GM12878 (cell line): ENCODE measurements at regions not wholly inside any gene's neighbourhood (a gene's known extent, or its start where the extent isn't known, plus 50 kb on each side); places are given as distances from the start of the nearest gene placed in this dataset.

ENCODE experiments used
- ATAC-seq: fragments of 200-7000 bp; cut with Tn5 transposase; 3 replicates; pipeline ENCODE4 v1.9.1; 2020; ENCODE audit warnings: mild to moderate bottlenecking, moderate library complexity
- BruUV-seq: library from RNA; stranded (reverse); fragments of 400-500 nt; replicated peaks from 2 replicates; lab custom pipeline; 2021; lab: Mats Ljungman, UMichigan
- CTCF ChIA-PET: fragments of 300-600 bp; sonication (Branson Sonifier 250); formaldehyde crosslinking; extraction: SDS; loops from one replicate; lab custom pipeline; 2021; ENCODE audit warnings: inconsistent platforms; lab: Yijun Ruan, JAX
- POLR2A ChIA-PET: fragments of 350-600 bp; formaldehyde crosslinking; extraction: SDS; loops from one replicate; lab custom pipeline; 2021; ENCODE audit warnings: inconsistent platforms; lab: Charles Lee
- RAD21 ChIA-PET: fragments of 300-600 bp; sonication (Branson Sonifier 250); formaldehyde crosslinking; loops from one replicate; lab custom pipeline; 2023; ENCODE audit warnings: antibody characterized with exemption; ENCODE audit not compliant: unreplicated experiment; lab: Charles Lee
- SMC1A ChIA-PET: fragments of 300-600 bp; sonication (Branson Sonifier 250); formaldehyde crosslinking; loops from one replicate; lab custom pipeline; 2023; ENCODE audit not compliant: unreplicated experiment, uncharacterized antibody; lab: Charles Lee
- DNase-seq: peaks from one replicate; pipeline ENCODE4 v3.0.0-alpha.2; 2011; ENCODE audit warnings: low read depth, low spot score
- FAIRE-seq: peaks from 3 replicates; lab custom pipeline; 2011; peaks lifted over from hg19 to GRCh38; lab: Jason Lieb, UNC
- H2AFZ ChIP-seq: 2 replicates; pipeline ENCODE4 v1.6.0; 2011; ENCODE audit warnings: low read depth, low read length, control low read depth; ENCODE audit not compliant: control insufficient read depth
- H3K27ac ChIP-seq: 2 replicates; pipeline ENCODE4 v1.5.1; 2011; ENCODE audit warnings: control low read depth; ENCODE audit not compliant: control insufficient read depth, insufficient read depth
- H3K27me3 ChIP-seq, 2 experiments: replicated peaks in 1 of 2; 2 replicates each; pipeline versions ENCODE4 v1.6.0 to v1.6.1; 2011; ENCODE audit warnings: low read length in 1 of 2; ENCODE audit not compliant: control insufficient read depth in 2 of 2, insufficient read depth in 2 of 2
- H3K36me3 ChIP-seq, 2 experiments: 2 replicates each; pipeline ENCODE4 v1.5.1; 2011; ENCODE audit warnings: low read length in 1 of 2; ENCODE audit not compliant: control insufficient read depth in 2 of 2, insufficient read depth in 2 of 2
- H3K4me1 ChIP-seq: 2 replicates; pipeline ENCODE4 v1.6.1; 2011; ENCODE audit warnings: mild to moderate bottlenecking, low read length, moderate library complexity, mixed read lengths; ENCODE audit not compliant: control insufficient read depth, insufficient read depth
- H3K4me2 ChIP-seq: 2 replicates; pipeline ENCODE4 v1.6.0; 2011; ENCODE audit warnings: control low read depth; ENCODE audit not compliant: control insufficient read depth, insufficient read depth
- H3K4me3 ChIP-seq: fragments of 200-600 bp; sonication (generic); 2 replicates; pipeline ENCODE4 v1.5.1; 2016
- H3K79me2 ChIP-seq: 2 replicates; pipeline ENCODE4 v1.6.0; 2011; ENCODE audit warnings: low read length; ENCODE audit not compliant: control insufficient read depth, insufficient read depth
- H3K9ac ChIP-seq: 2 replicates; pipeline ENCODE4 v1.8.0; 2011; ENCODE audit warnings: low read length, control low read depth, mixed read lengths; ENCODE audit not compliant: control insufficient read depth, insufficient read depth
- H3K9me3 ChIP-seq: replicated peaks from 3 replicates; pipeline ENCODE4 v1.5.1; 2011; ENCODE audit warnings: mild to moderate bottlenecking, low read length; ENCODE audit not compliant: control insufficient read depth, insufficient read depth
- H4K20me1 ChIP-seq: 2 replicates; pipeline ENCODE4 v1.6.0; 2011; ENCODE audit not compliant: control insufficient read depth, insufficient read depth
- BHLHE40 ChIP-seq, 2 experiments: fragments of 450-650 bp in 1 of 2; IDR thresholded peaks; 2 replicates each; pipeline ENCODE4 v1.6.1; 2011 to 2017; ENCODE audit warnings: low read depth in 2 of 2, borderline replicate concordance in 1 of 2, improper control_type of control experiment in 1 of 2, low read length in 1 of 2, mild to moderate bottlenecking in 1 of 2
- EED ChIP-seq: sonication (generic); IDR thresholded peaks from 2 replicates; pipeline ENCODE4 v1.6.1; 2016; ENCODE audit warnings: antibody characterized with exemption, low read depth
- FOXK2 ChIP-seq: fragments of 450-650 bp; IDR thresholded peaks from 2 replicates; pipeline ENCODE4 v1.6.1; 2017; ENCODE audit warnings: mild to moderate bottlenecking, moderate library complexity
- HDAC2 ChIP-seq: fragments of 200-600 bp; sonication (generic); IDR thresholded peaks from 2 replicates; pipeline ENCODE4 v1.6.1; 2017
- NFXL1 ChIP-seq: fragments of 450-650 bp; IDR thresholded peaks from 2 replicates; pipeline ENCODE4 v1.6.1; 2017; ENCODE audit warnings: antibody characterized with exemption, mild to moderate bottlenecking, borderline replicate concordance
- NFYB ChIP-seq: IDR thresholded peaks from 2 replicates; pipeline ENCODE4 v1.6.1; 2011; ENCODE audit warnings: low read depth, mild to moderate bottlenecking, low read length, improper control_type of control experiment, moderate library complexity; ENCODE audit not compliant: insufficient read depth
- PBX3 ChIP-seq: IDR thresholded peaks from 2 replicates; pipeline ENCODE4 v1.6.1; 2011; ENCODE audit warnings: mild to moderate bottlenecking, low read depth, low read length, moderate library complexity; ENCODE audit not compliant: insufficient replicate concordance
- RELA ChIP-seq: fragments of 450-650 bp; IDR thresholded peaks from 2 replicates; pipeline ENCODE4 v1.8.0; 2014; ENCODE audit warnings: borderline replicate concordance; ENCODE audit not compliant: partially characterized antibody
- SUPT20H ChIP-seq: IDR thresholded peaks from 2 replicates; pipeline ENCODE4 v1.6.1; 2011; ENCODE audit warnings: low read depth, mild to moderate bottlenecking, low read length, moderate library complexity, borderline replicate concordance; ENCODE audit not compliant: control insufficient read depth
- ZBTB4 ChIP-seq: fragments of 450-650 bp; formaldehyde crosslinking; IDR thresholded peaks from 2 replicates; pipeline ENCODE4 v1.4.0; 2022; ENCODE audit warnings: mild to moderate bottlenecking, moderate library complexity
- ZNF274 ChIP-seq: IDR thresholded peaks from one replicate; pipeline ENCODE4 v1.8.0; 2011; ENCODE audit not compliant: insufficient read length, insufficient read depth
- WGBS: methylation state at CpG from one replicate; pipeline ENCODE4 v1.1.6; 2016; ENCODE audit warnings: low lambda C conversion rate; ENCODE audit not compliant: insufficient replicate concordance, insufficient coverage; ENCODE audit errors: missing lambda C conversion rate; 5-methylcytosine and 5-hydroxymethylcytosine counted together
- in situ Hi-C: fragments of 300-500 bp; cut with MboI; formaldehyde crosslinking; loops from 9 replicates; pipeline ENCODE4 v1.14.3; 2018; ENCODE audit warnings: mixed read lengths
- intact Hi-C: fragments of 100-400 bp; cut with micrococcal nuclease; formaldehyde crosslinking; loops from one replicate; pipeline ENCODE4 v1.14.2; 2022; ENCODE audit not compliant: unreplicated experiment

GRCh38 chr15:38898236-38898635 is 333.6 kb upstream of the RASGRP1 start:
- H3K36me3 ChIP-seq: no peaks in the 10 kb centered on the region
- no peak overlapping the region for H3K4me2 ChIP-seq
- no peaks in the 10 kb centered on the region; a peak in 1 of 4 replicates for H3K27me3 ChIP-seq
- ATAC-seq (no peak), DNase-seq (no peak), FAIRE-seq (no peak)
- H3K4me3 ChIP-seq: no peak overlapping the region
- H3K9me3 ChIP-seq: no peaks in the 10 kb centered on the region
- ChIA-PET POLR2A (no interaction called here), SMC1A (no interaction called here), CTCF (no interaction called here), RAD21 (no interaction called here)
- no TSS peak for BruUV-seq
- H3K4me1 ChIP-seq: no peaks in the 10 kb centered on the region
- TF ChIP-seq EED: no peak
- no peak for TF ChIP-seq BHLHE40 (IDR thresholded peaks at IDR 0.05; ENCODE audit: borderline replicate concordance in 1 of 2, low read depth in 2 of 2, low read length in 1 of 2)
- TF ChIP-seq NFXL1: no peak
- TF ChIP-seq ZBTB4: no peak
- no peak for TF ChIP-seq NFYB
- TF ChIP-seq HDAC2: no peak
- no peak for TF ChIP-seq PBX3
- TF ChIP-seq FOXK2: no peak
- no peak for TF ChIP-seq ZNF274
- no peak for TF ChIP-seq RELA
- no peak for TF ChIP-seq SUPT20H
- H3K27ac ChIP-seq: no peak overlapping the region
- intact Hi-C loops (no loop called here), in situ Hi-C loops (no loop called here)
- H4K20me1 ChIP-seq: no peaks in the 10 kb centered on the region
- H2AFZ ChIP-seq: no peak overlapping the region
- WGBS: 0% methylated on average over 1 of the region's 1 CpG
- no peaks in the 10 kb centered on the region for H3K79me2 ChIP-seq
- no peak overlapping the region for H3K9ac ChIP-seq
